GM12878 (cell line): ENCODE measurements at regions not wholly inside any gene's neighbourhood (a gene's known extent, or its start where the extent isn't known, plus 50 kb on each side); places are given as distances from the start of the nearest gene placed in this dataset.

ENCODE experiments used
- ATAC-seq: fragments of 200-7000 bp; cut with Tn5 transposase; 3 replicates; pipeline ENCODE4 v1.9.1; 2020; ENCODE audit warnings: mild to moderate bottlenecking, moderate library complexity
- BruUV-seq: library from RNA; stranded (reverse); fragments of 400-500 nt; replicated peaks from 2 replicates; lab custom pipeline; 2021; lab: Mats Ljungman, UMichigan
- CTCF ChIA-PET: fragments of 300-600 bp; sonication (Branson Sonifier 250); formaldehyde crosslinking; extraction: SDS; loops from one replicate; lab custom pipeline; 2021; ENCODE audit warnings: inconsistent platforms; lab: Yijun Ruan, JAX
- POLR2A ChIA-PET: fragments of 350-600 bp; formaldehyde crosslinking; extraction: SDS; loops from one replicate; lab custom pipeline; 2021; ENCODE audit warnings: inconsistent platforms; lab: Charles Lee
- RAD21 ChIA-PET: fragments of 300-600 bp; sonication (Branson Sonifier 250); formaldehyde crosslinking; loops from one replicate; lab custom pipeline; 2023; ENCODE audit warnings: antibody characterized with exemption; ENCODE audit not compliant: unreplicated experiment; lab: Charles Lee
- SMC1A ChIA-PET: fragments of 300-600 bp; sonication (Branson Sonifier 250); formaldehyde crosslinking; loops from one replicate; lab custom pipeline; 2023; ENCODE audit not compliant: unreplicated experiment, uncharacterized antibody; lab: Charles Lee
- DNase-seq: peaks from one replicate; pipeline ENCODE4 v3.0.0-alpha.2; 2011; ENCODE audit warnings: low read depth, low spot score
- FAIRE-seq: peaks from 3 replicates; lab custom pipeline; 2011; peaks lifted over from hg19 to GRCh38; lab: Jason Lieb, UNC
- H2AFZ ChIP-seq: 2 replicates; pipeline ENCODE4 v1.6.0; 2011; ENCODE audit warnings: low read depth, low read length, control low read depth; ENCODE audit not compliant: control insufficient read depth
- H3K27ac ChIP-seq: 2 replicates; pipeline ENCODE4 v1.5.1; 2011; ENCODE audit warnings: control low read depth; ENCODE audit not compliant: control insufficient read depth, insufficient read depth
- H3K27me3 ChIP-seq, 2 experiments: replicated peaks in 1 of 2; 2 replicates each; pipeline versions ENCODE4 v1.6.0 to v1.6.1; 2011; ENCODE audit warnings: low read length in 1 of 2; ENCODE audit not compliant: control insufficient read depth in 2 of 2, insufficient read depth in 2 of 2
- H3K36me3 ChIP-seq, 2 experiments: 2 replicates each; pipeline ENCODE4 v1.5.1; 2011; ENCODE audit warnings: low read length in 1 of 2; ENCODE audit not compliant: control insufficient read depth in 2 of 2, insufficient read depth in 2 of 2
- H3K4me1 ChIP-seq: 2 replicates; pipeline ENCODE4 v1.6.1; 2011; ENCODE audit warnings: mild to moderate bottlenecking, low read length, moderate library complexity, mixed read lengths; ENCODE audit not compliant: control insufficient read depth, insufficient read depth
- H3K4me2 ChIP-seq: 2 replicates; pipeline ENCODE4 v1.6.0; 2011; ENCODE audit warnings: control low read depth; ENCODE audit not compliant: control insufficient read depth, insufficient read depth
- H3K4me3 ChIP-seq: fragments of 200-600 bp; sonication (generic); 2 replicates; pipeline ENCODE4 v1.5.1; 2016
- H3K79me2 ChIP-seq: 2 replicates; pipeline ENCODE4 v1.6.0; 2011; ENCODE audit warnings: low read length; ENCODE audit not compliant: control insufficient read depth, insufficient read depth
- H3K9ac ChIP-seq: 2 replicates; pipeline ENCODE4 v1.8.0; 2011; ENCODE audit warnings: low read length, control low read depth, mixed read lengths; ENCODE audit not compliant: control insufficient read depth, insufficient read depth
- H3K9me3 ChIP-seq: replicated peaks from 3 replicates; pipeline ENCODE4 v1.5.1; 2011; ENCODE audit warnings: mild to moderate bottlenecking, low read length; ENCODE audit not compliant: control insufficient read depth, insufficient read depth
- H4K20me1 ChIP-seq: 2 replicates; pipeline ENCODE4 v1.6.0; 2011; ENCODE audit not compliant: control insufficient read depth, insufficient read depth
- ATF3 ChIP-seq: IDR thresholded peaks from 2 replicates; pipeline ENCODE4 v1.6.1; 2011; ENCODE audit warnings: low read depth, mild to moderate bottlenecking, low read length, moderate library complexity, borderline replicate concordance; ENCODE audit errors: extremely low read depth
- CEBPZ ChIP-seq: fragments of 150-350 bp; IDR thresholded peaks from 2 replicates; pipeline ENCODE4 v1.6.1; 2016; ENCODE audit warnings: low read depth, low read length
- E2F4 ChIP-seq: IDR thresholded peaks from 2 replicates; pipeline ENCODE4 v1.6.1; 2012; ENCODE audit warnings: low read depth, low read length, improper control_type of control experiment
- FOS ChIP-seq: IDR thresholded peaks from 3 replicates; pipeline ENCODE4 v1.6.1; 2011; ENCODE audit warnings: borderline replicate concordance; ENCODE audit not compliant: insufficient read length; ENCODE audit errors: extremely low read depth
- LARP7 ChIP-seq: fragments of 450-650 bp; IDR thresholded peaks from 2 replicates; pipeline ENCODE4 v1.6.1; 2017; ENCODE audit warnings: mild to moderate bottlenecking
- PBX3 ChIP-seq: IDR thresholded peaks from 2 replicates; pipeline ENCODE4 v1.6.1; 2011; ENCODE audit warnings: mild to moderate bottlenecking, low read depth, low read length, moderate library complexity; ENCODE audit not compliant: insufficient replicate concordance
- RUNX3 ChIP-seq: IDR thresholded peaks from 2 replicates; pipeline ENCODE4 v1.6.1; 2012; ENCODE audit warnings: low read length, inconsistent platforms
- SMC3 ChIP-seq: IDR thresholded peaks from 2 replicates; pipeline ENCODE4 v1.6.1; 2011; ENCODE audit warnings: low read length, improper control_type of control experiment, borderline replicate concordance
- SUZ12 ChIP-seq: fragments of 200-600 bp; sonication (generic); IDR thresholded peaks from one replicate; pipeline ENCODE4 v1.6.1; 2018; ENCODE audit warnings: antibody characterized with exemption, mild to moderate bottlenecking; ENCODE audit not compliant: unreplicated experiment
- USF1 ChIP-seq: IDR thresholded peaks from 2 replicates; pipeline ENCODE4 v1.6.1; 2011; ENCODE audit warnings: borderline replicate concordance, low read depth, mild to moderate bottlenecking, moderate library complexity, mixed read lengths, low read length; ENCODE audit not compliant: insufficient read depth; ENCODE audit errors: extremely low read length
- YBX1 ChIP-seq: fragments of 450-650 bp; IDR thresholded peaks from 2 replicates; pipeline ENCODE4 v1.6.1; 2016; ENCODE audit warnings: antibody characterized with exemption
- YY1 ChIP-seq: IDR thresholded peaks from 2 replicates; pipeline ENCODE4 v1.6.1; 2011; ENCODE audit warnings: low read depth, mild to moderate bottlenecking, low read length
- WGBS: methylation state at CpG from one replicate; pipeline ENCODE4 v1.1.6; 2016; ENCODE audit warnings: low lambda C conversion rate; ENCODE audit not compliant: insufficient replicate concordance, insufficient coverage; ENCODE audit errors: missing lambda C conversion rate; 5-methylcytosine and 5-hydroxymethylcytosine counted together
- in situ Hi-C: fragments of 300-500 bp; cut with MboI; formaldehyde crosslinking; loops from 9 replicates; pipeline ENCODE4 v1.14.3; 2018; ENCODE audit warnings: mixed read lengths
- intact Hi-C: fragments of 100-400 bp; cut with micrococcal nuclease; formaldehyde crosslinking; loops from one replicate; pipeline ENCODE4 v1.14.2; 2022; ENCODE audit not compliant: unreplicated experiment

- no peak overlapping the region for H3K27ac ChIP-seq
- H3K4me1 ChIP-seq: no peaks in the 10 kb centered on the region
- no peak overlapping the region for H2AFZ ChIP-seq
- peaks cover 13 to 23% of the 10 kb centered on the region in 2 experiments for H3K27me3 ChIP-seq
- ChIA-PET POLR2A (no interaction called here), SMC1A (no interaction called here), CTCF (no interaction called here), RAD21 (no interaction called here)
- TF ChIP-seq YBX1 (no peak), ATF3 (no peak), LARP7 (no peak), E2F4 (no peak), SMC3 (no peak), USF1 (no peak), SUZ12 (no peak), YY1 (no peak), CEBPZ (no peak), FOS (no peak), RUNX3 (no peak), PBX3 (no peak)
- in situ Hi-C loops: no loop called here
- WGBS: 47% methylated on average over 10 of the region's 10 CpGs
- no peaks in the 10 kb centered on the region for H3K36me3 ChIP-seq
- no peaks in the 10 kb centered on the region for H3K79me2 ChIP-seq
- FAIRE-seq: no peak
- no peak for DNase-seq
- no peaks in the 10 kb centered on the region; the same call in 1 of the 3 replicates for H3K9me3 ChIP-seq
- H4K20me1 ChIP-seq: no peaks in the 10 kb centered on the region
- H3K4me3 ChIP-seq: no peak overlapping the region
- H3K9ac ChIP-seq: no peak overlapping the region
- intact Hi-C loops: no loop called here
- no peak for ATAC-seq
- no TSS peak for BruUV-seq
- H3K4me2 ChIP-seq: no peak overlapping the region
Observed at GRCh38 chr1:47510282-47510811, 72.5 kb downstream of the FOXD2 start.
